MM.1S (cell line): ENCODE measurements at regions not wholly inside any gene's neighbourhood (a gene's known extent, or its start where the extent isn't known, plus 50 kb on each side); places are given as distances from the start of the nearest gene placed in this dataset.

ENCODE experiments used
- DNase-seq: peaks from one replicate; pipeline ENCODE4 v3.0.0-alpha.2; 2015
- H2AFZ ChIP-seq: fragments of 300-600 bp; sonication (generic); 2 replicates; pipeline ENCODE4 v1.6.0; 2016; ENCODE audit warnings: antibody characterized with exemption, low read length
- H3F3A ChIP-seq: fragments of 300-600 bp; sonication (generic); 2 replicates; pipeline ENCODE4 v1.6.1; 2016; ENCODE audit warnings: mild to moderate bottlenecking, antibody characterized with exemption, low read length, moderate library complexity, mixed read lengths; ENCODE audit not compliant: insufficient read depth
- H3K27ac ChIP-seq: fragments of 300-600 bp; sonication (generic); 2 replicates; pipeline ENCODE4 v1.5.1; 2016; ENCODE audit warnings: mild to moderate bottlenecking, low read length
- H3K27me3 ChIP-seq: fragments of 300-600 bp; sonication (generic); replicated peaks from 2 replicates; pipeline ENCODE4 v1.6.0; 2016; ENCODE audit warnings: low read length; ENCODE audit not compliant: insufficient read depth
- H3K36me3 ChIP-seq: fragments of 300-600 bp; sonication (generic); replicated peaks from 2 replicates; pipeline ENCODE4 v1.6.1; 2016; ENCODE audit warnings: mild to moderate bottlenecking, low read length, mixed read lengths; ENCODE audit not compliant: insufficient read depth
- H3K4me1 ChIP-seq: fragments of 300-600 bp; sonication (generic); 2 replicates; pipeline ENCODE4 v1.6.1; 2016; ENCODE audit warnings: low read length, mixed read lengths
- H3K4me2 ChIP-seq: fragments of 300-600 bp; sonication (generic); 2 replicates; pipeline ENCODE4 v1.6.0; 2016; ENCODE audit warnings: low read depth, low read length
- H3K4me3 ChIP-seq: fragments of 300-600 bp; sonication (generic); 2 replicates; pipeline ENCODE4 v1.5.1; 2016; ENCODE audit warnings: low read length, mixed read lengths
- H3K79me2 ChIP-seq: fragments of 300-600 bp; sonication (generic); 2 replicates; pipeline ENCODE4 v1.6.1; 2016; ENCODE audit warnings: mixed run types, low read length, mixed read lengths
- H3K9ac ChIP-seq: fragments of 300-600 bp; sonication (generic); 2 replicates; pipeline ENCODE4 v1.6.1; 2016; ENCODE audit warnings: low read length, mixed read lengths
- H3K9me2 ChIP-seq: fragments of 300-600 bp; sonication (generic); replicated peaks from 2 replicates; pipeline ENCODE4 v1.6.1; 2016; ENCODE audit warnings: mild to moderate bottlenecking, low read length, mixed read lengths; ENCODE audit not compliant: insufficient read depth
- H3K9me3 ChIP-seq: fragments of 300-600 bp; sonication (generic); replicated peaks from 2 replicates; pipeline ENCODE4 v1.6.1; 2016; ENCODE audit warnings: mild to moderate bottlenecking, low read length, mixed read lengths; ENCODE audit not compliant: insufficient read depth
- H4K20me1 ChIP-seq: fragments of 300-600 bp; sonication (generic); 2 replicates; pipeline ENCODE4 v1.6.1; 2016; ENCODE audit warnings: mild to moderate bottlenecking, low read length, moderate library complexity, mixed read lengths; ENCODE audit not compliant: insufficient read depth
- EZH2 ChIP-seq: fragments of 300-600 bp; sonication (generic); optimal IDR thresholded peaks from 2 replicates; pipeline ENCODE3; 2017; ENCODE audit warnings: low read depth, mild to moderate bottlenecking, antibody characterized with exemption, low read length, mixed read lengths
- EZH2phosphoT487 ChIP-seq: fragments of 300-600 bp; sonication (generic); IDR thresholded peaks from 2 replicates; pipeline ENCODE4 v1.6.1; 2018; ENCODE audit warnings: antibody characterized with exemption, low read length
- TF ChIP-seq, protein P1 (sequence below): fragments of 300-600 bp; sonication (generic); IDR thresholded peaks from 2 replicates; pipeline ENCODE4 v1.5.1; 2016; ENCODE audit warnings: antibody characterized with exemption, low read length, mixed read lengths

DNA sequence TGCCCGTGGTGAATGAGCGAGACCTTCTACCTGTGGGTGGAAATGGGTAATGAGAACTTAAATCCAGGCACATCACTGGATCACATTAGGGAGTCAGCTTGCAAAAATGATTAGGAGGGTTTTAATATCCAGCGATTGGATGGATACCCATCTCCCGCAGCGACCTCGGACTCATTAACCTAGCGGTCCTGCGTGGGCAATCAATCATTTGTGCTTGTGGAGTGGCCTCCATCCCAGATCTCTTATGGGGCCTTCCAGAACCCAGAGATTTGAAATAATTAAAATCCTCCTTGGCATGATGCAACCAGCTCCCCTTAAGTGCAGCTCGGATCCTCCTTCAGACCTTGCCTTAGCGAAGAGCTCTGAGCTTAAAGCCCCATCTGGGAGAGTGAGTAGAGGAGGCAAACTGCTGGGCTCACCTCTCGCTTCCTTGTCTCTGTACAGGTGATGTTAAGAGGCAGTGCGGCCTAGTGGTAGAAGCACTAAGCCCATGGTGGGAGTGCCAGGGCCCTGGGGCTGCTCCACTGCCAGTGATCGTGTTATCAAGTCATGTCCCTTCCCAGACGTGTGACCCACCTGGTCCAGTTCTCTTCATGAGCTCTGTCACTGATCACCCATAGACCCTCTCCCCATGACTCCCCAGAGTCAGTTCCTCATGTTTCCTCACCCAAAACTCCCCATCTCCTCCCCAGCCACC is 285.2 kb upstream of the TLE3 start:
- H3K9me3 ChIP-seq: no peaks in the 10 kb centered on the region
- H3K79me2 ChIP-seq: no peaks in the 10 kb centered on the region
- H3K4me1 ChIP-seq: peaks cover 5% of the 10 kb centered on the region; the same call in 1 of the 2 replicates
- DNase-seq: no peak
- no peak overlapping the region for H3K4me2 ChIP-seq
- H2AFZ ChIP-seq: no peak overlapping the region
- H3K9ac ChIP-seq: no peak overlapping the region
- no peaks in the 10 kb centered on the region for H3K27me3 ChIP-seq
- TF ChIP-seq, protein P1, sequence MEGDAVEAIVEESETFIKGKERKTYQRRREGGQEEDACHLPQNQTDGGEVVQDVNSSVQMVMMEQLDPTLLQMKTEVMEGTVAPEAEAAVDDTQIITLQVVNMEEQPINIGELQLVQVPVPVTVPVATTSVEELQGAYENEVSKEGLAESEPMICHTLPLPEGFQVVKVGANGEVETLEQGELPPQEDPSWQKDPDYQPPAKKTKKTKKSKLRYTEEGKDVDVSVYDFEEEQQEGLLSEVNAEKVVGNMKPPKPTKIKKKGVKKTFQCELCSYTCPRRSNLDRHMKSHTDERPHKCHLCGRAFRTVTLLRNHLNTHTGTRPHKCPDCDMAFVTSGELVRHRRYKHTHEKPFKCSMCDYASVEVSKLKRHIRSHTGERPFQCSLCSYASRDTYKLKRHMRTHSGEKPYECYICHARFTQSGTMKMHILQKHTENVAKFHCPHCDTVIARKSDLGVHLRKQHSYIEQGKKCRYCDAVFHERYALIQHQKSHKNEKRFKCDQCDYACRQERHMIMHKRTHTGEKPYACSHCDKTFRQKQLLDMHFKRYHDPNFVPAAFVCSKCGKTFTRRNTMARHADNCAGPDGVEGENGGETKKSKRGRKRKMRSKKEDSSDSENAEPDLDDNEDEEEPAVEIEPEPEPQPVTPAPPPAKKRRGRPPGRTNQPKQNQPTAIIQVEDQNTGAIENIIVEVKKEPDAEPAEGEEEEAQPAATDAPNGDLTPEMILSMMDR: no peak
- no peak overlapping the region for H3K27ac ChIP-seq
- no peaks in the 10 kb centered on the region for H3K9me2 ChIP-seq
- H4K20me1 ChIP-seq: no peaks in the 10 kb centered on the region
- no peak overlapping the region for H3K4me3 ChIP-seq
- no peaks in the 10 kb centered on the region for H3F3A ChIP-seq
- no peaks in the 10 kb centered on the region for H3K36me3 ChIP-seq

DNA sequence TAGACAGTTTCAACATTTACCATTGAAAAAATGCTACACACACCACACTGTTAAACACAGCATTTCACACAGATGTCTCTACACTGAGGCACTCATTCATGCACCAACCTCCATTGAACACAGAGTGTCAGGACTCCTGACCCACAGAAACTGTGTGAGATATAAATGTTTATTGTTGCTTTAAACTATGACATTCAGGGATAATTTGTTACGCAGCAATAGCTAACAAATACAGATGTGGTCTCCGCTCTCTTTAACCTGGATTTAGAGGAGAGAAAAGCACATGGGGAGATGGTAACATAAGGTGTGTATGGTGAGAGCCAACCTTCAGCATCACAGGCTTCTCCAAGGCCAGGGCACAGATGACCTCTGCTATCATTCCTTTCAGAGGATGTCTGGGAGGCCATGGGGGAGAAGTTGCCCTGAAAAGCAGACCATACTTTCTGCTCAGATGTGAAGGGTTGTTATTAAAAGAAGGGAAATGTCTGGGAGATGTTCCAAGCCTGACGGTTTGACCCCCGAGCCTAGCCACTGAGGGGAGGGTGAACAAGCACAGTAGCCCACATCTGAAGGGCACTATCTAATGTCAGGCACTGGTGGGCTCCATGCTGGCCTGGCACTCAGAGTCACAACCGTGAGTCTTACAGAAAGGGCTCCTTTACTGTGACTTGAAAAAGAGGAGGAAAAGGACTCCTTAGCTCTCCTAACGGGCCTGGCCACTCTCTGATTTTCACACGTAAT is 284.5 kb upstream of the TLE3 start:
- Histone ChIP-seq H3K27ac (no peak overlapping the region), H4K20me1 (no peaks in the 10 kb centered on the region), H3K4me2 (no peak overlapping the region), H3K9ac (no peak overlapping the region), H3K9me2 (no peaks in the 10 kb centered on the region), H3K36me3 (no peaks in the 10 kb centered on the region), H3K4me1 (no peaks in the 10 kb centered on the region), H3K4me3 (no peak overlapping the region), H3K27me3 (no peaks in the 10 kb centered on the region), H2AFZ (no peak overlapping the region), H3F3A (no peaks in the 10 kb centered on the region), H3K9me3 (no peaks in the 10 kb centered on the region), H3K79me2 (no peaks in the 10 kb centered on the region)
- no peak for TF ChIP-seq EZH2
- no peak for TF ChIP-seq EZH2phosphoT487
- TF ChIP-seq, protein P1: no peak
- no peak for DNase-seq

DNA sequence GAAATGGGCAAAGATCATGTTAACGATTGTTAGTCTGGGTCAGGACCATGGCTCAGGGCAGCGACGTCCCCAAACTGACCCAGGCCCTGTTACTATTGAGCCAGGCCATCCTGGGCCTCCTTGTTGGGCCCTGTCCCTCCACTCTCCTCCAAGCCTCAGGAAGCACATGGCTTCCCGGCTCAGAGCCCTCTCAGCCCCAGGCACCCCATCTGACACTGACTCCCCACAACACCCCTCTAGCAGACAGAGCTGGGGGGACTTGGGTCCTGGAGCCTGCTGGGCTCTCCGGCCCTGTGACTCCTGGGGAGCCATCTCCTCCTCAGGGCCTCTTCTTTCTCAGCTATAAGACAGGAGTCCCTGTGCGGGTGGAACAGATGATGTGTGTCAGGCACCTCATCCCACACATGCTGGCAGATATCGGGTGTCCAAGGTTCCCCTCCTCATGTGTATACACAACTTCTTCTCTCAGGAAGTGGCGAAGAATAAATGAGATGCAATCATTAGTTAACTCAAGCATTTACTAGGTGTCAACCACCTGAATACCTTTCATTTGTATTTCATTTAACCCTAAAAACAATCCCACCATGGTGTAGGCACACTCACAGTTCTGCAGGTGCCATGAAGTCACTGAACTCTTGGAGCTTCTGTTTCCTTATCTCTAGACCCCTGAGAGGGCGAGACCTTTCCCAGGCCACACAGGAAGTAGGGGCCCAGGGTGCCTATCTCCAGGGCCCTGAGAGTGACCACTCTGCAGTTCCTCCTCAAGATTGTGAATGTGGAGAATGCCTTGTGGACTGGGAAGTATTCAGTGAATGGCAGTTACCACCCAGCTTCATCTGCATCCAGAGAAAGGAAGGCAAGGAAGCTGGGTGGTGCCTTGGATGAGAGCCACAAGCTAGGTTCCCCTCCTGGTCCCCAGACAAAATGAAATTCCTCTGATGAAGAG is 282.5 kb upstream of the TLE3 start:
- DNase-seq: no peak
- H3K4me1 ChIP-seq: no peaks in the 10 kb centered on the region
- H3K4me2 ChIP-seq: no peak overlapping the region
- no peak overlapping the region for H3K9ac ChIP-seq
- no peaks in the 10 kb centered on the region for H4K20me1 ChIP-seq
- no peaks in the 10 kb centered on the region for H3K9me3 ChIP-seq
- H3K27ac ChIP-seq: no peak overlapping the region
- no peak overlapping the region for H3K4me3 ChIP-seq
- H3K79me2 ChIP-seq: no peaks in the 10 kb centered on the region
- TF ChIP-seq EZH2phosphoT487 (no peak), EZH2 (no peak)
- TF ChIP-seq, protein P1: no peak
- H3F3A ChIP-seq: no peaks in the 10 kb centered on the region
- H3K9me2 ChIP-seq: no peaks in the 10 kb centered on the region
- no peaks in the 10 kb centered on the region for H3K36me3 ChIP-seq
- H2AFZ ChIP-seq: no peak overlapping the region
- H3K27me3 ChIP-seq: no peaks in the 10 kb centered on the region
